ENCODE measurements at regions not wholly inside any gene's neighbourhood (a gene's known extent, or its start where the extent isn't known, plus 50 kb on each side); places are given as distances from the start of the nearest gene placed in this dataset.

- no peak for DNase-seq
Observed at GRCh38 chr10:75347186-75347585, 54.4 kb downstream of the ZNF503 start.

- DNase-seq, result no peak
Observed at GRCh38 chr10:75345738-75346137, 55.8 kb downstream of the ZNF503 start.

DNA sequence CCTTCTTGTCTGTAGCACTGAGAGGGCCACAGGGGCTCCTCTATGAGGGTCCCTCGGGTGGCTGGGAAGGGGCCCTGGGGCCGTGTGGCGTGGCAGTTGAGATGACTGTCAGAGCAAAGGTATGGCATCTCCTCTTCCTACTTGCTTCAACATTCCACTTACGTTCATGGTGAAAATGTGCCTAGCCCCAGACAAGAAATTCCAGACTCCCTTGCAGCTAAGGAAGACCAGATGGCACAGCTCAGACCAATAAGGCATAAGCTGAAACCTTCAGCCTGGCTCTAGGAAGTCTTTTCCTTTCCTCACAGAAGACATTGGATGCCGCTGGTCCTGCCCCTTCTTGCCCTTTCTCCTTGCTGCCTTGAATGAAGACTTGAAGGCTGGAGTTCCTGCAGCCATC, 57.4 kb downstream of the ZNF503 start:
- DNase-seq, result no peak

DNA sequence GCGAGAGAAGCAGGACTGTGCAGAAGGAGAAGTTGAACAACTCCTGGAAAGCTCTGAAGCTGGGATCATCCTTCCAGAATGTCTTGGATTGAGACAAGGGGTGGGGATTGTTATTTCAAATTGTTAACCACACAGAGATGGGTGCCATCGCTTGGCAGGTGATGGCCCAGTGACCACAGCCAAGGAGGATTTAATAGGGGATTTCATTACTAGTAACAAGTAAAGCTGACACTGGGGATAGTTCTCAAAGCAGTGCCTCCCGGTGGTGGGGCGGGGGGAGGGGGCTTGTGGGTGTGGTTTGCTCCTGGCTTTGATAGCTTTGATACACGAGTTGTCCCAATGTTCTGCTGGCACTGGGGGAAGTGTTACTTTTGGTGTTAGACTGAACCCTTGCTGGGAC, 59.2 kb downstream of the ZNF503 start:
- DNase-seq, result no peak

GRCh38 chr10:75335983-75336382, 65.6 kb downstream of the ZNF503 start:
- DNase-seq, result no peak

- DNase-seq, result no peak
Observed at GRCh38 chr10:75335191-75335590, 66.4 kb downstream of the ZNF503 start.

DNA sequence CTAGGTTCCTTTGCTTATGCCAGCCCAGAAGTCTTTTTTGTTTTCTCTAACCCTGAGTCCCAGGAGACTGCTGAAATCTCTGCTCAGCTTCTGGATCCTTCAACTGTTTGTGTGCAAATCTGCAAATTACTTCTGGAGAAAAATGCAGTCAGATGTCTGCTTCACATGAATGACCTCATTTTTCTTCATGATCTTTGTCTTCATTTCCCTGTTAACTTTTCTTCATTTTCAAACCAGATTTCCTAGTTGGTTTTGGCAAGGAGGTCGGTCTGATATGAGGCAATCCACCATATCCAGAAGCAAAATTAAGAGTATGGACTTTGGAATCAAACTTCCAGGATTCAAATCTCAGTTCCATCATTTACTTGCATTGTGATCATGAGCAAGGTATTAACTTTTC, 66.8 kb downstream of the ZNF503 start:
- no peak for DNase-seq

DNA sequence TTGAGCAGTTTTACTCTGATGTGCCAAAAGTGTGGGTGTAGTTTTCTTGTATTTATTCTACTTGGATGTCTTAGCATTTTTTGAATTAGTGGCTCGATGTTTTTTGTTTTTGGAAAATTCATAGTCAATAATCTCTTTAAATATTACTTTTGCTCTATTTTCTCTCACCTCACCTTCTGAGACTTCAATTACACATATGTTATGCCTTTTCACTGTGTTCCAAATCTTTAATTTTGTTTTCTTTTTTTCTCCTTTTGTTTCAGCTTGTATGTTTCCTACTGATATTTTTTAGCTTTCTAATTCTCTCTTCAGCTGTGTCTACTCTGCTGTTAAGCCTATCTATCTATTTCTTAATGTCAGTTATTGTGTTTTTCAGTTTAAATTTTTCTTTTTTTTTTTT, 69.5 kb downstream of the ZNF503 start:
- no peak for DNase-seq

- DNase-seq, result no peak
Observed at GRCh38 chr10:75331081-75331480, 70.5 kb downstream of the ZNF503 start.

GRCh38 chr10:75329190-75329745, 72.3 kb downstream of the ZNF503 start:
- no peak for DNase-seq

DNA sequence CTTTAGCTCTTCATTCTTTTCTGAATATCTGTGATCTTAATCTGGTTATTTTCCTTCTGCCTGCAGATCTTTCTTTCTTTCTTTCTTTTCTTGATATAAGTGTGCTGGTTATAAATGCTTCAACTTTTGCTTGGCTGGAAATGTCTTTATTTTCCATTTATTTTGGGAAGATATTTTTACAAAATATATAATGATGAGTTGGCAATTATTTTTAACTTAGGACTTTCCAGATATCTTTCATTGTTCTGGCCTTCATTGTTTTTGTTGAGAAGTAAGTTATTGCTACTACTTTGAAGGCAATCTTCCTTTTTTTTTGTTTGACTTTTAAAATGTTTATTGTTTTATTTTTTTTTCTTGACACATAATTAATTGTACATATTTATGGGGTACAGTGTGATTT, 75.3 kb downstream of the ZNF503 start:
- no peak for DNase-seq

GRCh38 chr10:75319274-75319673, 82.3 kb downstream of the ZNF503 start:
- DNase-seq, result no peak

- no peak for DNase-seq
Observed at GRCh38 chr10:75314570-75314969, 78.8 kb upstream of the COMTD1 start.

- DNase-seq, result no peak
Observed at GRCh38 chr10:75312440-75312839, 76.7 kb upstream of the COMTD1 start.

GRCh38 chr10:75305675-75306074, 69.9 kb upstream of the COMTD1 start:
- DNase-seq, result no peak

GRCh38 chr10:75304741-75305390, 69.1 kb upstream of the COMTD1 start:
- no peak for DNase-seq

- no peak for DNase-seq
Observed at GRCh38 chr10:75304313-75304712, 68.6 kb upstream of the COMTD1 start.

DNA sequence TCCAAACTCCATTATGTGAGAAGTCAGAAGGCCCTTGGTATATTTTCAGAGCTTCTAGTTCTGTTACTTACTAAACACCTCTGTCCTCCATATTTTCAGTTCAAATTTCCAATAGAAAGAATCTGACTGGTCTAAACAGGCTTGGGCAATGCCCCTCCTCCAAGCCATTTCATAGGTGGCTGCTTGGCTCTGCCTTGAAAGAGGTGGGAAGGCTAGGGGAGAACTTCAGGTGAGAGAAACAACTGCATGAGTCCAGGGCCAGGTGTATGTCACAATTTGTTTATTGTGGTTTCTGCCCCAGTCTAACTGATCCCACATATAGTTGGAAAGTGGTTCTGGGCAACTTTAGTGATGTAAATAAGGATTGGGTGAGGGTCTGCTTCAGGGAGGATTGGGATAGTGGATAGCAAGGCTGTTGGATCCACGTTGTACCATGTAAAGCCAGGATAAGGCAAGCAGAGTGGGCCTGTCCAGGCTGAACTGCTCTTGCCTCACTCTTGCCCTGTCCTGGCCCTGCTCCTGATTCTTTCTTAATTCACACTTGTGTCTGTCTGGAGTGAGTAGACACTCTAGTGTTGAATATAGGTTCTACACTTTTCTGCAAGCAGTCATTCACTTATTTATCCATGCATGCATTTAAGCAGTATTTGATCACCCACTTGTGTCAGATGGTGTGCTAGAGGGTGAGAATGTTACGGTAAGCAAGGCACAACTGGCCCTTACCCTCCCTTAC, 67.5 kb upstream of the COMTD1 start:
- no peak for DNase-seq

- no peak for DNase-seq
Observed at GRCh38 chr10:75302029-75302428, 66.3 kb upstream of the COMTD1 start.

DNA sequence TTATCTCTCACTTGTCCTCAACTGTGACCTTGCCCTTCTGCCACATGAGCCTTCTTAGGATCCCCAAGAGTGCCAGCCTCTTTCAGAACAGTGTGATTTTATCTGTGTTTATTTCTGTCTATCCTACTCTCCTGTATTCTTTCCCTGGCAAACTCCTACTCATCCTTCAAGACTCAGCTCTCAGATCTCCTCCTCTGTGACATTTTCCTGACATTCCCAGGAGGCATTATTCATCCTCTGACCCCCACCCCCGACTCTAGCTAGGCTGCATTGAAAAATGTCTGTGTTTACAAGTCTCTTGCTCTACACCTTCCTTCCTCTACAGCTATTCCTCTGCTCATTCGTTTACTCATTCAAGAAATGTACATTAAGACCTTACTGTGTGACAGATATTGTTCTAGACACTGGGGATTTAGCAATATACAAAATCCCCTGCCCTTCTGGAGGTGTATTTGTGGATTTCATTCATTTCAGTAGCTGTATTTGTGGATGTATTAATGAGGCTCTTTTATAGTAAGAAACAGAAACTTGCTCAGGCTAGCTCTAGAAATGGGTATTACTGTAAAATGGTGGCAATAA, 61.4 kb upstream of the COMTD1 start:
- DNase-seq, result no peak

GRCh38 chr10:75295868-75296441, 60.2 kb upstream of the COMTD1 start:
- no peak for DNase-seq

DNA sequence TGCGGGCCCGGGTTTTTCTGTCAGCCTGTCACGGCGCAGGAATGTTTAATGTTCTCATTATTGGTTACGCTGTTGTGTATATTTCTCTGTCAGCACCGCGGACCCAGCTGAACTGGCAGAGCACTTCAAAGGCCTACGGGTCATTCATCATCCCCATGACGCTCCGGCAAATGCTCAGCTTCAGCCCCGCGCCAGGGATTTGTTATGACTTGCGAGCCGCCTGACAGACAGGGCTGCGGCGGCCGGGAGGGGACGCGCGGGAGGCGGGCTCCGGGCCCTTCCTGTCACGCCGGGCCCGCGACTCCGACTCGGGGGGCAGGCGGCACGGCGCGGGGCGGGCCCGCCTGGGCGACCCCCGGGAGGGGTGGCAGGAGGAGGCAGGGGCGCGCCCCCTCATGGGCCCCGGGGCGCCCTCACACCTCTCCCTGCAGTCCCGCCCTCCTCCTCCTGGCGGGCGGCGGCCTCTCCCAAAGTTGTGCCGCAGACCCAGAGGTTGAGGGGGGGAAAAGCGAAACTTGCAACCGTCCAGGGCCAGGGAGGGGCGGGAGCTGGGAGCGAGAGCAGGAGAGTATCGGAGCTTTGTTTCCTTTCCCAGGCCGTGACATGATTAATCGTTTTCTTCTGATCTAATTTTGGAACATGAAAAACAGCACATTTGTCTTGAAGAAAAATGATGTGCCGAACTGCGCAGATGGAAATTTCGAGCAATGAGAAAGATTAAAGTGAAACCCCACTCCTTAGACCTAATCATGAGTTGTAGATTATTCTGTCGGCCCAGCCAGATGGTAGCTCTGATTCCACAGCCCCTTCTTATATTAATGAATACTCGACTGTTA, 59.3 kb upstream of the COMTD1 start:
- peak; percentile 57 for DNase-seq

- DNase-seq, result no peak
Observed at GRCh38 chr10:75294518-75294865, 58.7 kb upstream of the COMTD1 start.
